ENCODE measurements at regions not wholly inside any gene's neighbourhood (a gene's known extent, or its start where the extent isn't known, plus 50 kb on each side); places are given as distances from the start of the nearest gene placed in this dataset.

DNA sequence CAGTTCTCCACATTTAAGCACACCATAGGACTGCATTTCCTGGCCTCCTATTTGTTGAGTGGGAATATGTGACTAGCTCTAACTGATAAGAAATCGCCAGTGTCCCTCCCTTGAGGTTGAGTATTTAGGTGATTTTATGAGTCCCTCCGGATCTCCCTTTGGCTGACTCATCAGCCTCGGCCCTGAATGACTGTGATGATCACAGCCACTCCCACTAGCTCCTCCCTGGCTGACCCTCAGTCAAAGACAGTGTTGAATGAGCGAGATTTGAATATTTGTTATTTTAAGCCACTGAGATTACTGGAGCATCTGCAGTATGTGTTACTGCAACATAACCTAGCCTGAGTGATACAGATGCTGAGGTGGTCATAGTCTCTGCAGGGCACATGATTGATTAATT is 515.3 kb downstream of the EPHB1 start:
- Mint-ChIP-seq H3K4me3 (ENCODE audit: unreplicated experiment) (no peak overlapping the region), H3K27ac (ENCODE audit: unreplicated experiment) (no peak overlapping the region), H3K27me3 (ENCODE audit: unreplicated experiment) (no peaks in the 10 kb centered on the region), H3K9me3 (ENCODE audit: unreplicated experiment) (no peaks in the 10 kb centered on the region), H3K4me1 (ENCODE audit: unreplicated experiment) (no peaks in the 10 kb centered on the region), H3K36me3 (ENCODE audit: unreplicated experiment) (no peaks in the 10 kb centered on the region)
- no peak for DNase-seq (ENCODE audit: extremely low spot score, unreplicated experiment)
- TF ChIP-seq, protein P1, sequence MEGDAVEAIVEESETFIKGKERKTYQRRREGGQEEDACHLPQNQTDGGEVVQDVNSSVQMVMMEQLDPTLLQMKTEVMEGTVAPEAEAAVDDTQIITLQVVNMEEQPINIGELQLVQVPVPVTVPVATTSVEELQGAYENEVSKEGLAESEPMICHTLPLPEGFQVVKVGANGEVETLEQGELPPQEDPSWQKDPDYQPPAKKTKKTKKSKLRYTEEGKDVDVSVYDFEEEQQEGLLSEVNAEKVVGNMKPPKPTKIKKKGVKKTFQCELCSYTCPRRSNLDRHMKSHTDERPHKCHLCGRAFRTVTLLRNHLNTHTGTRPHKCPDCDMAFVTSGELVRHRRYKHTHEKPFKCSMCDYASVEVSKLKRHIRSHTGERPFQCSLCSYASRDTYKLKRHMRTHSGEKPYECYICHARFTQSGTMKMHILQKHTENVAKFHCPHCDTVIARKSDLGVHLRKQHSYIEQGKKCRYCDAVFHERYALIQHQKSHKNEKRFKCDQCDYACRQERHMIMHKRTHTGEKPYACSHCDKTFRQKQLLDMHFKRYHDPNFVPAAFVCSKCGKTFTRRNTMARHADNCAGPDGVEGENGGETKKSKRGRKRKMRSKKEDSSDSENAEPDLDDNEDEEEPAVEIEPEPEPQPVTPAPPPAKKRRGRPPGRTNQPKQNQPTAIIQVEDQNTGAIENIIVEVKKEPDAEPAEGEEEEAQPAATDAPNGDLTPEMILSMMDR (IDR thresholded peaks at IDR 0.05) = no peak

DNA sequence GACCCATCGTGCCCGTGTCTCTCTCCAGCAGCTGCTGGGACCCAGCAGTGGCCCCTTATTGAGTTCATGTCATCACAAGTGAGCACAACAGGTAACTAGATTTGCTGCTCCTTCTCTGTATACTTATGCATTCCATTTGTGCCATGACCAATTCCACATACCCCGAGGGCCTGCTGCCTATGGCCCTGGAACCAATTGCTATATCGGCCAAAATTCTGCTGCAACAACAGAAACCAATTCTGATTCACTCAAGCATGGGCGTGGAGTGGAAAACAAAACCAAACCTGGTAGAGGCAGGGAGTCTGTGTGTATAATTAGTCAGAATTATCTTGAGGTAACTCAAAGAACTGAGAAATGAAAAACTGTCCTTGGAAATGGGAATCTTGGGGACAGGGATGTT is 516.6 kb downstream of the EPHB1 start:
- TF ChIP-seq, protein P1 (IDR thresholded peaks at IDR 0.05) = no peak
- H3K4me3 Mint-ChIP-seq (ENCODE audit: unreplicated experiment) = no peak overlapping the region
- no peaks in the 10 kb centered on the region for H3K4me1 Mint-ChIP-seq (ENCODE audit: unreplicated experiment)

DNA sequence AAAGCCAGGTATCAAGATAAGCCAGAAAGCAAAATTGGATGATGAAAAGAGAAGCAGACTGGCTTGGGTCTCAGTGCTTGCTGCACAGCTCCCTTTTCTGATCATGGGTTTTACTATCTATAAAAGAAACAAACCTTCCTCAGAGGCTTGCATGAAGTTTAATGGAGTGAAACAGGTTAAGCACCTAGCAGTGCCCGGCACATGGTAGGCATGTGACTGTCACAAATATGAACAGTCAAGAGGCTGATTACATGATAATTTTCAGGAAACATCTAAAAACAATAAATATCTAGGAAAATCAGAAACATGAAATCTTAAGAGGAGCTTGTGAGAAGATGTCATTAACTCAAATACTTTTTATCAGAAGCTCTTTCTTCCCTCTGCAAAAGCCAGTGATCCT is 519.2 kb downstream of the EPHB1 start:
- Mint-ChIP-seq H3K36me3 (ENCODE audit: unreplicated experiment) (no peaks in the 10 kb centered on the region), H3K4me3 (ENCODE audit: unreplicated experiment) (no peak overlapping the region), H3K27me3 (ENCODE audit: unreplicated experiment) (no peaks in the 10 kb centered on the region), H3K27ac (ENCODE audit: unreplicated experiment) (no peak overlapping the region), H3K9me3 (ENCODE audit: unreplicated experiment) (peaks cover 4% of the 10 kb centered on the region), H3K4me1 (ENCODE audit: unreplicated experiment) (no peaks in the 10 kb centered on the region)
- TF ChIP-seq, protein P1 (IDR thresholded peaks at IDR 0.05) = no peak
- DNase-seq (ENCODE audit: extremely low spot score, unreplicated experiment) = no peak

More for the DNA sequence above, 516.6 kb downstream of the EPHB1 start:
- H3K36me3 Mint-ChIP-seq (ENCODE audit: unreplicated experiment) = no peaks in the 10 kb centered on the region
- DNase-seq (ENCODE audit: extremely low spot score, unreplicated experiment) = no peak
- H3K9me3 Mint-ChIP-seq (ENCODE audit: unreplicated experiment) = no peaks in the 10 kb centered on the region
- H3K27me3 Mint-ChIP-seq (ENCODE audit: unreplicated experiment) = no peaks in the 10 kb centered on the region
- H3K27ac Mint-ChIP-seq (ENCODE audit: unreplicated experiment) = no peak overlapping the region

DNA sequence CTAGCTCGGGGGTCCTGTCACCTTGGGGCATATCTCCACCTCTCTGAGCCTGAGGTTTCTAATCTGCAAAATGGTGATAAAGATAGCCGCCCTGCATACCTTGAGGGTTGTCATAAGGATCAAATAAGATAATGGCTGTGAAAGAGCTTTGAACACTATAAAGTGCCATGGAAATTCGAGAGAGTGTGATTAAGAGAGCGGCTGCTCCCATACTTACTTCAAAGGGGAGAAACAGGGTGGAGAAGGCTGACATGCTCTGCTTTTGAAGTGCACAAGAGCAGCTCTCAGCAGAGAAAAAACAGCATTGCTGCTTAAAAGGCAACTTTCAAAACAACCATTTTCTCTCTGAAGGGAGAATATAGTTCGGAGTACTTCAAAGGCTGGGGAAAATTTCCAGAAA is 529.2 kb downstream of the EPHB1 start:
- DNase-seq (ENCODE audit: extremely low spot score, unreplicated experiment) = no peak
- Mint-ChIP-seq H3K27ac (ENCODE audit: unreplicated experiment) (no peak overlapping the region), H3K36me3 (ENCODE audit: unreplicated experiment) (no peaks in the 10 kb centered on the region), H3K4me3 (ENCODE audit: unreplicated experiment) (no peak overlapping the region), H3K9me3 (ENCODE audit: unreplicated experiment) (no peaks in the 10 kb centered on the region), H3K27me3 (ENCODE audit: unreplicated experiment) (no peaks in the 10 kb centered on the region), H3K4me1 (ENCODE audit: unreplicated experiment) (no peaks in the 10 kb centered on the region)
- TF ChIP-seq, protein P1 (IDR thresholded peaks at IDR 0.05) = no peak

DNA sequence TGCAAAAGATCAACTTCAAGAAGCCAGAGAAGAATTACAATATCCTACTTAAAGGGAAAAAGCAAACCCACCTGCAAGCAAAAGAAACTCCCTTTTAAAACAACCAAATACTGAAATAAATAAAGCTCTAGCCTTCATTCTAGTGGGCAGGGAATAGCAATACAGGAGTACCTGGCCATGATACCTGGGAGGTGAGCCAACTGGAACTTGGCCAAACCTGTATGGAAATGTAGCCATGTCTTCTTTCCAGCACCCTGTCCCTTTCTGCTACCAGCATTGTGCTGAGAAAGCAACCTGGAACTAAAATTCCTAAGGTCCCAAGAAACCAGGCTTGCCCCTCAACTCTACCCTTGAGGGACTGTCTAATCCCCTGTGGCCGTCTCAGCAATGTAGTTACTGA is 530.0 kb downstream of the EPHB1 start:
- TF ChIP-seq, protein P1 (IDR thresholded peaks at IDR 0.05) = no peak
- no peaks in the 10 kb centered on the region for H3K36me3 Mint-ChIP-seq (ENCODE audit: unreplicated experiment)
- H3K27me3 Mint-ChIP-seq (ENCODE audit: unreplicated experiment) = no peaks in the 10 kb centered on the region
- DNase-seq (ENCODE audit: extremely low spot score, unreplicated experiment) = no peak
- no peak overlapping the region for H3K27ac Mint-ChIP-seq (ENCODE audit: unreplicated experiment)
- no peak overlapping the region for H3K4me3 Mint-ChIP-seq (ENCODE audit: unreplicated experiment)
- no peaks in the 10 kb centered on the region for H3K9me3 Mint-ChIP-seq (ENCODE audit: unreplicated experiment)
- no peaks in the 10 kb centered on the region for H3K4me1 Mint-ChIP-seq (ENCODE audit: unreplicated experiment)

All from osteocyte (in vitro differentiated cells).